HEK293 (cell line): ENCODE measurements at regions not wholly inside any gene's neighbourhood (a gene's known extent, or its start where the extent isn't known, plus 50 kb on each side); places are given as distances from the start of the nearest gene placed in this dataset.

Experiments used
- CTCF ChIA-PET: fragments of 350-600 bp; formaldehyde crosslinking; extraction: SDS; loops from one replicate; lab custom pipeline; 2021; ENCODE audit warnings: antibody characterized with exemption; lab: Yijun Ruan, JAX
- POLR2A ChIA-PET: fragments of 300-600 bp; formaldehyde crosslinking; extraction: SDS; loops from one replicate; lab custom pipeline; 2020; ENCODE audit warnings: antibody characterized with exemption, inconsistent platforms; lab: Yijun Ruan, JAX
- H3K27ac ChIP-seq: fragments of 200-500 bp; sonication (Bioruptor generic); 2 replicates; pipeline ENCODE4 v1.5.1; 2014; ENCODE audit warnings: low read depth, low read length, control low read depth, inconsistent platforms; ENCODE audit errors: extremely low read depth
- H3K36me3 ChIP-seq, 2 experiments: fragments of 200-500 bp in 1 of 2; sonication (Bioruptor generic) in 1 of 2; 1 replicate in 1 of 2; 2 replicates in 1 of 2; pipeline ENCODE4 v1.5.1; 2014 to 2017; ENCODE audit warnings: inconsistent platforms in 2 of 2, low read length in 2 of 2; ENCODE audit not compliant: control insufficient read depth in 2 of 2, insufficient read depth in 1 of 2
- H3K4me1 ChIP-seq: fragments of 200-500 bp; sonication (Bioruptor generic); 2 replicates; pipeline ENCODE4 v1.5.1; 2014; ENCODE audit warnings: mild to moderate bottlenecking, low read length, inconsistent platforms; ENCODE audit not compliant: control insufficient read depth, insufficient read depth
- H3K4me3 ChIP-seq: 2 replicates; pipeline ENCODE4 v1.5.1; 2011; ENCODE audit warnings: low read depth, mild to moderate bottlenecking, control low read depth, low read length, moderate library complexity
- H3K9me3 ChIP-seq: fragments of 200-500 bp; sonication (Bioruptor generic); 2 replicates; pipeline ENCODE4 v1.5.1; 2014; ENCODE audit warnings: low read depth, low read length, inconsistent platforms; ENCODE audit not compliant: control insufficient read depth, insufficient read depth
- IKZF3 ChIP-seq: fragments of 450-650 bp; IDR thresholded peaks from 2 replicates; pipeline ENCODE4 v1.5.0; 2018; ENCODE audit warnings: missing biosample characterization, mild to moderate bottlenecking, missing genetic modification characterization, moderate library complexity
- KLF8 ChIP-seq: fragments of 450-650 bp; formaldehyde crosslinking; IDR thresholded peaks from 2 replicates; pipeline ENCODE4 v1.5.1; 2016; ENCODE audit warnings: missing biosample characterization, missing genetic modification characterization
- KLF9 ChIP-seq: fragments of 450-650 bp; formaldehyde crosslinking; IDR thresholded peaks from 2 replicates; pipeline ENCODE4 v1.5.1; 2016; ENCODE audit warnings: missing biosample characterization, missing genetic modification characterization, low read depth
- OSR2 ChIP-seq: fragments of 450-650 bp; formaldehyde crosslinking; IDR thresholded peaks from 2 replicates; pipeline ENCODE4 v1.5.1; 2016; ENCODE audit warnings: missing biosample characterization, missing genetic modification characterization
- PRDM1 ChIP-seq: fragments of 450-650 bp; formaldehyde crosslinking; IDR thresholded peaks from 2 replicates; pipeline ENCODE4; 2016; ENCODE audit warnings: missing biosample characterization, missing genetic modification characterization
- ZBTB44 ChIP-seq: fragments of 450-650 bp; IDR thresholded peaks from 2 replicates; pipeline ENCODE4 v1.5.1; 2018; ENCODE audit warnings: missing biosample characterization, mild to moderate bottlenecking, missing genetic modification characterization
- ZBTB48 ChIP-seq: fragments of 450-650 bp; formaldehyde crosslinking; IDR thresholded peaks from 2 replicates; pipeline ENCODE4 v1.5.1; 2016; ENCODE audit warnings: missing biosample characterization, missing genetic modification characterization
- ZNF274 ChIP-seq, 2 experiments: fragments of 200-500 bp in 1 of 2; fragments of 450-650 bp in 1 of 2; sonication (Bioruptor generic) in 1 of 2; formaldehyde crosslinking in 1 of 2; IDR thresholded peaks; 2 replicates each; pipeline versions ENCODE4 v1.5.1 to v1.6.1; 2014 to 2016; ENCODE audit warnings: borderline replicate concordance in 1 of 2, inconsistent platforms in 1 of 2, low read length in 1 of 2, missing biosample characterization in 1 of 2, missing genetic modification characterization in 1 of 2
- ZNF394 ChIP-seq: fragments of 450-650 bp; formaldehyde crosslinking; IDR thresholded peaks from 2 replicates; pipeline ENCODE4 v1.5.1; 2016; ENCODE audit warnings: missing biosample characterization, missing genetic modification characterization, mild to moderate bottlenecking, moderate library complexity, borderline replicate concordance
- ZNF404 ChIP-seq: fragments of 450-650 bp; formaldehyde crosslinking; IDR thresholded peaks from 2 replicates; pipeline ENCODE4 v1.5.1; 2017; ENCODE audit warnings: missing biosample characterization, missing genetic modification characterization
- ZNF473 ChIP-seq: fragments of 450-650 bp; formaldehyde crosslinking; IDR thresholded peaks from 2 replicates; pipeline ENCODE4 v1.5.1; 2017; ENCODE audit warnings: missing biosample characterization, missing genetic modification characterization
- ZNF48 ChIP-seq: fragments of 450-650 bp; formaldehyde crosslinking; IDR thresholded peaks from 2 replicates; pipeline ENCODE4 v1.5.1; 2016; ENCODE audit warnings: missing biosample characterization, missing genetic modification characterization
- ZNF626 ChIP-seq: fragments of 450-650 bp; sonication (Bioruptor Pico); formaldehyde crosslinking; IDR thresholded peaks from 2 replicates; pipeline ENCODE4 v1.5.1; 2018; ENCODE audit warnings: missing biosample characterization, missing genetic modification characterization, inconsistent platforms
- ZNF645 ChIP-seq: fragments of 450-650 bp; formaldehyde crosslinking; IDR thresholded peaks from 2 replicates; pipeline ENCODE4; 2016; ENCODE audit warnings: missing biosample characterization, missing genetic modification characterization
- ZNF677 ChIP-seq: fragments of 450-650 bp; IDR thresholded peaks from 2 replicates; pipeline ENCODE4 v1.5.0; 2018; ENCODE audit warnings: missing biosample characterization, mild to moderate bottlenecking, missing genetic modification characterization, moderate library complexity
- ZNF76 ChIP-seq: fragments of 450-650 bp; formaldehyde crosslinking; IDR thresholded peaks from 2 replicates; pipeline ENCODE4; 2016; ENCODE audit warnings: low read depth, missing biosample characterization, missing genetic modification characterization, borderline replicate concordance
- ZNF768 ChIP-seq: fragments of 450-650 bp; formaldehyde crosslinking; IDR thresholded peaks from 2 replicates; pipeline ENCODE4 v1.5.1; 2018; ENCODE audit warnings: missing biosample characterization, mild to moderate bottlenecking, missing genetic modification characterization
- ZNF830 ChIP-seq: fragments of 450-650 bp; IDR thresholded peaks from 2 replicates; pipeline ENCODE4 v1.5.0; 2018; ENCODE audit warnings: missing biosample characterization, missing genetic modification characterization, low read depth, mild to moderate bottlenecking, moderate library complexity
- ZSCAN5A ChIP-seq: fragments of 450-650 bp; formaldehyde crosslinking; IDR thresholded peaks from 2 replicates; pipeline ENCODE4 v1.5.1; 2016; ENCODE audit warnings: missing biosample characterization, missing genetic modification characterization

- no peak for TF ChIP-seq ZNF48 (tag by site-specific recombination)
- no peak for TF ChIP-seq KLF8 (tag by site-specific recombination)
- TF ChIP-seq ZNF677 (tag by site-specific recombination), result no peak
- no peak for TF ChIP-seq ZNF394 (tag by site-specific recombination)
- TF ChIP-seq ZNF626, result no peak
- Histone ChIP-seq H3K4me1 (no peaks in the 10 kb centered on the region), H3K4me3 (no peak overlapping the region), H3K36me3 (peaks cover 12 to 76% of the 10 kb centered on the region in 2 experiments), H3K27ac (no peak overlapping the region), H3K9me3 (no peaks in the 10 kb centered on the region)
- CTCF ChIA-PET, result interaction anchor here (0.6 to 1.7 kb wide), 2 partner anchors 88 to 369 kb away, joined by 3 to 12 read pairs; no protein-coding TSS in a partner anchor
- POLR2A ChIA-PET, result no interaction called here
Observed at GRCh38 chr9:92228628-92229027, 64.9 kb downstream of the IARS1 start.

- POLR2A ChIA-PET, result no interaction called here
- peaks cover 28 to 78% of the 10 kb centered on the region in 2 experiments for H3K36me3 ChIP-seq
- no peak overlapping the region for H3K27ac ChIP-seq
- no peaks in the 10 kb centered on the region for H3K9me3 ChIP-seq
- CTCF ChIA-PET, result interaction anchor here (0.6 to 2.3 kb wide), 3 partner anchors 10 to 85 kb away, joined by 3 to 15 read pairs (median 4); no protein-coding TSS in a partner anchor
- no peaks in the 10 kb centered on the region for H3K4me1 ChIP-seq
- no peak overlapping the region for H3K4me3 ChIP-seq
- TF ChIP-seq ZNF645 (tag by site-specific recombination) (no peak), ZNF768 (no peak), IKZF3 (no peak), ZNF404 (tag by site-specific recombination) (no peak), KLF9 (tag by site-specific recombination) (no peak), ZNF830 (tag by site-specific recombination) (no peak), ZBTB44 (tag by site-specific recombination) (no peak), OSR2 (no peak), ZBTB48 (no peak)
Observed at GRCh38 chr9:92224177-92224576, 69.3 kb downstream of the IARS1 start.

- Histone ChIP-seq H3K9me3 (no peaks in the 10 kb centered on the region), H3K4me3 (no peak overlapping the region), H3K27ac (no peak overlapping the region), H3K36me3 (peaks cover 24 to 74% of the 10 kb centered on the region in 2 experiments), H3K4me1 (no peaks in the 10 kb centered on the region)
- TF ChIP-seq ZNF274 (IDR thresholded peaks at IDR 0.05; ENCODE audit: low read length), result no peak
- TF ChIP-seq ZNF274 (tag by site-specific recombination; IDR thresholded peaks at IDR 0.05; ENCODE audit: borderline replicate concordance), result no peak
- TF ChIP-seq ZSCAN5A (tag by site-specific recombination), result no peak
- no peak for TF ChIP-seq PRDM1 (tag by site-specific recombination)
- no peak for TF ChIP-seq ZNF473 (tag by site-specific recombination)
- no peak for TF ChIP-seq ZNF76
- ChIA-PET CTCF (interaction anchor here (0.6 to 1.1 kb wide), 4 partner anchors 10 to 85 kb away, joined by 3 to 4 read pairs (median 4); no protein-coding TSS in a partner anchor), POLR2A (no interaction called here)
Observed at GRCh38 chr9:92223758-92224157, 69.7 kb downstream of the IARS1 start.
